HG02885 (cell line): ENCODE measurements at regions not wholly inside any gene's neighbourhood (a gene's known extent, or its start where the extent isn't known, plus 50 kb on each side); places are given as distances from the start of the nearest gene placed in this dataset.

ENCODE experiments used
- ATAC-seq: cut with Tn5 transposase; IDR thresholded peaks from one replicate; pipeline ENCODE4 v1.9.1; 2021; ENCODE audit warnings: mild to moderate bottlenecking; ENCODE audit not compliant: unreplicated experiment, poor library complexity

DNA sequence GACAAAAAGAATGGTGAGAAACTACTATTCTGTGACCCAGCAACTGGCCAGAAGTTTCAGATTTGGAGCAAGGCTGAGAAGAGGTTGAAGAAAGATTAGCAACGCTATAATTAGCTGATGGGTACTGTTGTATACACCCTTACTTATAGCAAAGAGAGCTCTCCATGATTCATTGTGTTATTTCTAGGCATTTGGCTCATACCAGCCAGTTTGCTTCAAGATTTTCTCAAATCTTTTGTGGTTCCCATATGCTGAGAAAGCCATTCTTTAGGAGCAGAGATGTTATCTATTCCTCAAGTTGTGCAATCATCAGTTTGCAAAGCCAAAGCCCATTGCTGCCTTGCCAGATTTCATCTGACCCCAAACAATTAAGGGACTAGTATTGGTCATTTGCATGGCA lies 179.4 kb downstream of the ETS1 start:
- ATAC-seq = no peak

DNA sequence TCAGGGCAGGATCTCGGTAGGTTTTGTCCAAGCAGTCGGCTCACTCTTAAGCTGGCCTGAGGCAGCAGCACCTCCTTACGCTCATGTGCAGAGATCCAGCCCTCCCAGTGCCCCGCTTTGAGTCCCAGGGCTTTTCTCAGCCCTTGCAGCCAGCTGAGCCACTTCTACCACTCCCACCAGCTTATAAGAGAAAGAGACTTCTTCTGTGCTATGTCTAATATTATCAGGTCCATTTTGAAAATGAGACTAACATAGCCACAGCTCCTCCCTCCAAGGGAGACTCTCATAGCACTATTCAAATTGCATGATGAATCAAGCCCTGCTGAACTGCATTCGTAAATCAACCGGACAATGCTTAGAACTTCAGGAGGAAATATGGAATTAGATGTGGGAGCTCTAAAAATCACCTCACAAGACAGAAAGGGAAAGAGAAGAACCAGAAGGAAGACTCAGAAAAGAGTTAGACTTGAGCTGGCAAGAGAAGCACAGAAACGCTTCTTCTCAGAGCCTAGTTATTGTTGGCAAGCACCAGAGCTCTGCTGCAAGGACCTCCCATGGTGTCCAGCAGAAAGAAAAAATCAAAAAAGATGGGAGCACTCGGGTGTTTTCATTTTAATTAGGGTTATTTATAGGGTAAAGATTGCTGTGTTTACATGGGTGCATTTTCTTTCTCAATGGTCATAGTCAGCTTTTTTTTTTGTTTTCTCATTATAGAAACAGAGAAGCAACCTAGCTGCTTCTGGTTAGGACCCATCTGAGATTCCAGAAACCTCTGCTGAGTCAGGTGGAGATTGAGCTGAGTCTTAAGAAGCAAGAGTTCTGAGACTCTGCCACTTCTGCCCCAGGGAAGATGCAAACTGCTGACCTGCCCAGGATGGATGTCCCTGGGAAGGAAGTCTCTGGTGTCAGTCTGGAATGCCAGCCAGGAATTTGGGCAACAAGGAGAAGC lies 181.4 kb downstream of the ETS1 start:
- ATAC-seq = peak; percentile 61

DNA sequence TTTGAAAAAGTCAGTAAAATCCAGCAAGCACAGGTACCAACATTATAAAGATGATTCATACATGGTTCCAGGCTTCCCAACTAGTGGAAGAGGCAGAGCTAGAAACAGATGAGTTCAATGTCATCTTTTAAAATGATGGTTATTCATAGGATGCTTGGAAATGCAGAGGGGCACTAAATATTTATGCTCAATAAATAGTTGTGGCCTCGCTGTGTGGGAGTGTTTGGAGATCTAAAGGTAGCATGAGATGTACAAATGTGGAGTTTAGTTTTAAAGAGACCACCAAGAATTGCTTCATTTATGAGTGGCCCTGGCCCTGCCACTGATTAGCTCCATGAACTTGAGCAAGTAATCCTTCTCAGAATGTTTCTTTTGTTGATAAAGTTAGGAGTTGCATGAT lies 182.2 kb downstream of the ETS1 start:
- ATAC-seq = no peak

DNA sequence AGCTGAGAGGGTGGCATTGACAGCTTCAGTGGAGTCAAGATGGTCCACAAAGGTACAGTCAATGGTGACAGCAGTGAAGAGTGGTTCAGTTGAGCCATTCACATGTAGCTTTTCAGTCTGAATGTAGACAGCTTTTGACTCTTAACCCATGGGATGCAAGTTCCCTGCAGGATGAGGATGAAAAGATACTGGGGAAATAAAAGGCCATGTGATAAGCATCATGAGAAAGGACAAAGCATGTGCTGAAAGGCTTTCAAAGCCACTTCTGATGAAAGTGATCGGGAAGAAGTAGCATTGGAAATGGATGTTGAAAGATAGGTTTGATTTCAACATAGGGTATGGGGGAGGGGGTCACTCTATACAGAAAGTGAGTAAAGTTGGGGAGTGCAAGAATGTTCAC lies 182.9 kb downstream of the ETS1 start:
- ATAC-seq = no peak

DNA sequence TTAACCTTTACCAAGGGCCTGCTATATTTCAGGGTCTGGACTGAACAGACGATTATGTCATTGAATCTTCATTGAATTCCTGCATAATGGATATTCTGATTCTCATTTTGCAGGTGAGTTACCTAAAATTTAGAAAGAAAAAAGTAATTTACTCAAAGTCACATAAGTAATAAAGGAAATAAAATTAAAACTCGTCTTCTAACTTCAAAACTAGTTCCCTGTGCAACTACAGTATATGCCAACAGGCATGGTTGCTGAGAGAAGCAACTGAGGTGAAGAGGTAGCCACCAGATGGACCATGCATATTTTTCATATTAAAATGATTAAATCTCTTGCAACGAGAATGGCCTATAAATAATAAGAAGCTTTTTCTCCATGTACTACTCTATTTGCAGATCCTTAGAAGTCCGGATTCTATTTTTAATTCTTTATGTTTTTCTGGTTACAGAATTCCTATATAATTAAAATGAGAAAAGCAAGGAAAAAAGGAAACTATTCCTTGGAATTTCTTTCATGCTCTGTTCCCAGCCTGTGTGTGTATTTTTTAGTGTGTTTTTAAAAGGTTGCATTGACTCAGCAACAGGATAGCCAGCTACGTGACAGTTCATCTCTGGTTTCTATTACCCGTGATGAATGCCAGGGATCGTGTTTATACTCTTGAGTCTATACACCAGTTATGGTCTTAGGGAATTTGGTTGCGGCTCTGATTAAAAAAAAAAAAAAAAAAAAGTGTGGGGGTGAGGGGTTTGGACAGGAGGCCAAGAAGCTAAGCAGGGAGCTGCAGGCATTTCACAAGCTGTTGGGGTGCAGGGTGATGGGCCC lies 186.8 kb downstream of the ETS1 start:
- ATAC-seq = no peak

DNA sequence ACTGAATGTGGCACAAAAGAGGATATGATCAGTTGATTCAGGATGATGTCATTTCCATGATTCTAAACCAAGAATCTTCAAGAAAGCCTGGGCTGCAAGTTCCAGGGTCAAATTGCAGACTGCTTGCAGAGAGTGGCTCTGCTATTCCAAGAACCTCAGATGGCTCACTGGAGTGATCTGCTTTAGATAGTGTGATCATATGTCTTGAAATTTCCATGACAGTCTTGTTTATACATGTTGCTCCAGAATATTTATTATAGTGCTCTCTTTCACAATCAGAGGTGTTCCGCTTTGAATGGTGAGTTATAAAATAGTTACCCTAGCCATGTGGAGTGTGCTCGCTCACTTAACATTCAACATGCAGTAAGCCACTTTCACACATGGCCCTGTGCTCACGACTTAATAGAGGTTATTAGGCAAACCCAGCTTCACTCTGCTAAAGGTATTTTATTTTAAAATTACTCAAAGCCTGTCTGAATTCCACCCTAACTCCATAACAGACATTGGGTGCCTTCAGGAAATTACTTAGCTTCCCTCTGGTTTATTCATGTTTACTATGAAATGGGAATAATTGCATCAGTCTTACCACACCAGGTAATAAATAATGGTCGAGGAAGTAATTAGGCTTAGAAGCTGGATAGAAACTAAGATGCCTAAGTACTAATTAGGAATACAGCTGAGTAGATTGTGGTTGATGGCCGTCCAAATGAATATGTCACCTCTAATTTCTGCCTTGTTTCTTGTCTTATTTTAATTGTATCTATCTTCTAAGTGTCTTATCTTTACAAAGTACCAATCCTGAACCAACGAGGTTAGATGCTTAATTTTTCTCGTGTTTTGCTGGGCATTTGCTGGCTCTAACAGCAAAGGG lies 187.9 kb downstream of the ETS1 start:
- peak; percentile 54 for ATAC-seq

DNA sequence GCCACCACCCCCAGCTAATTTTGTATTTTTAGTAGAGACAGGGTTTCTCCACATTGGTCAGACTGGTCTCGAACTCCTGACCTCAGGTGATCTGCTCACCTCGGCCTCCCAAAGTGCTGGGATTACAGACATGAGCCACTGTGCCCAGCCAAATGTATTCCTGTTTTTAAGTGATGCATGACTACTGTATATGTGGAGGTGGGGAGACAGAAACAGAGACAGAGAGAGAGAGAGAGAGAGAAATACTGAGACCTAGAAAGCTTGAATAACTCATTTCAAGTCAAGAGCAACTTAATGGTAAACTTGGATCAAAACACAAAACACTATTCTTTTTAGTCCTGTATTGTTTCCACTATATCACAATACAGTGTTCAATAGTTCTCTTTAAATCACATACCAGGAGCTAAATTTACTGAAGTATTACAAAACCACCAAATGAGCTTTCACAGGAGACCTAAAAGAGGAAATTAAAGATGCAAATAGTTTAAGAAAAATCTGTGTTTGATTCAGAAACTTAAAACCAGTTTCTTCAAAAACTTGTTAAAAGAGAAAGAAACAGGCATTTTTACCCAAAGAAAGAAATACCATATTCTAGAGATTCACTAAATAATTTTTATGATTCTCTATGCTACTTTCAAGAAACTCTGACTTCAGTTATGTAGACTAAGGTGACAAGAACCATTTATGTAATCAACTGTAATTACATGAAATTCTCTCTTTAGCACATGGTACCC lies 188.7 kb downstream of the ETS1 start:
- ATAC-seq = peak; percentile 32

DNA sequence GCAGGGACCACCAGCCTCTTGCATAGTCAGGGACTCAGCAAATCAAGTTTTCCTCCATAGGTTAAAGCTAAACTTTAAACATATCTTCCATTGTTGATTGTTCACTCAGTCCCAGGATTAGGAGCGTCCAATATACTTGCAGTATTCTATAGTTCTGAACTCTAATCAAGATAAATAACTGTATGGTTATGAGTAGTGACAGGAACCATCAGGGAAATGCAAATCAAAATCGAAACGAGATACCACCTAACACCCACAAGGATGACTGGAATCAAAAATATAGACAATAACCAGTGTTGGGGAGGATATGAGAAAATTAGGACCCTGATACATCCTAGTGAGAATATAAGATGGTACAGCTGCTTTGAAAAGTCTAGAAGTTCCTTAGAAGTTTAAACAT lies 190.0 kb downstream of the ETS1 start:
- ATAC-seq = no peak

DNA sequence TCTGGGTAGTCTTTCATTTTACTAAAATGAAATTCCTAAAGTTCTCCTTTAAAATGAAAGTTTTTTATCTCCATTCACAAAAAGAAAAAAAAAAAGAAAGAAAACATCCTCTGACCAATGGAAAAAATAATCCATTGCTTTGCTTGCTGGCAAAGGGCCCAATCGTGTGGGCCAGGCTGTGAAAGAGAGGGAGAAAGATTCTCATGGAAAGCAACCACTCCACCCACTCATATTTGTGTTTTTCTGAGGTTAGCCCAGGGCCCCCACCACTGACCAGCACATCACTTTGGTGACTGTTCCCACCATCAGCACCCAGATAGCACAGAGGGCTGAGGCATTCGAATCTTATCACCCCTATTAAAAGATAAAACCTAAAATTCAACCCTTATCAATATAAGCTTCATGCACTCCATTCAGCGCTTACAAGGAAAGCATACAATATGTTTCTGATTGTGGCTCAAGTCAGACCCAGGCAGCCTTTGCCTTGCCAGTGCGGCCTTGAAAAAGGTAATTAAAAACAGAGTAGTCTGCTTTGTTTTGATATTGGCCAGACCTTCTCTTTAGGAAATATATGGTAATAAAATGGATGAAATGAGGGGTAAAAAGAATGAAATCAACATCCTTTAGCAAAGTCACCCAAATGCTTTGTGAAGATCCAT lies 192.8 kb downstream of the ETS1 start:
- no peak for ATAC-seq

DNA sequence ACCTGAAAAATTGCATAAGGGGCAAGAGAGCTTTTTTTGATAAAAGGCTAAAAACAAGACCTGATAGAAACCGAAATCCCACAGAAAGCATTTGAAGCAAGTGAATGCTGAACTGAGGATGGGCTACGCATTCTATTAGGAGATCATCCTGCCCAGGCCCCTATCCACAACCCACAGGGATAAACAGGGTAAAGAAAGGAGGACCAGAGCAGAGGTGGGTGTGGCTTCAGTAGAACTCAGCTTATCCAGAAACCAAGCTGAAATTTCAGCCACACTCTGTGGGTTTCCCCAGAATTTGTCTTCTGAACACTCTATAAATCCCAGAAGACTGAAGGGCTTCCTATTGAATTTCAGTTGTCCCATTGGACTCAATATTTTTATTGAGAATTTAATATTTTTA lies 195.1 kb downstream of the ETS1 start:
- no peak for ATAC-seq

DNA sequence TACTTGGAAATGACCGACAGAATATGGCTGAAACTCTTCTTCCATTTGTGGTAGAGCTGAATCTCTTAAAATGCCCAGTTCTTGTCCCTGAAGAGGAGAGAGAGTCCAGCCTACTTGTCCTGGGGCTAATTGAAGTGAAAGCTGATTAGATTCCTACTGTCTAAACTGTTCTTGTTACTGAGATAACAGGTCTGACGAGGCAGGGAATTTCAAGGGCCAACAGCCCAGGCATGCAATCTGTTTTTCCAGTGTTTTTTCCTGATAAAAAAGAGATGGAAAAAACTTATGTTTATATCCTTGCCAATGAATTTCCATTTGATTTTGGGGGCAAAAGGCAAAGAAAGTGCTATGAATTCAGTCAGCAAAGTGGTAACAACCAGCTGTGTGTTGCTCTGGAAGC lies 195.5 kb downstream of the ETS1 start:
- ATAC-seq = no peak

DNA sequence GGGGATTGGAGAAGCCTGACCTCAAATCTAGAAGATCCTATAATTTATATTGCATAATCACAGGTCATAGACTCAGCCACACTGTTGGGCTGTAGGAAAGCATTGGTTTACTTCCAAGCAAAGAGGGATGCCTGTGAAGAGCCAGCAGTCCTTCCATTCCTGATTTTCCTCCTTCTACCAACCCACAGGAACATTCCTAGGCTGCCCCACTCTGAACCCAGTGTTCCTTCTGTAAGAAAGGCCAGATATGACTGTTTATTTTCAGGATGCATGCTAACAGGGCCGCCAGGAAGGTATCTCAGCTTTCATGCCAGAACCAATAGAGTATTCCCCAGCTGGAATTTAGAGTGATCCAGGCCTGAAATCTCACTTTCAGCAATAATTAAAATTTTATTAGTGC lies 197.1 kb downstream of the ETS1 start:
- ATAC-seq = no peak

DNA sequence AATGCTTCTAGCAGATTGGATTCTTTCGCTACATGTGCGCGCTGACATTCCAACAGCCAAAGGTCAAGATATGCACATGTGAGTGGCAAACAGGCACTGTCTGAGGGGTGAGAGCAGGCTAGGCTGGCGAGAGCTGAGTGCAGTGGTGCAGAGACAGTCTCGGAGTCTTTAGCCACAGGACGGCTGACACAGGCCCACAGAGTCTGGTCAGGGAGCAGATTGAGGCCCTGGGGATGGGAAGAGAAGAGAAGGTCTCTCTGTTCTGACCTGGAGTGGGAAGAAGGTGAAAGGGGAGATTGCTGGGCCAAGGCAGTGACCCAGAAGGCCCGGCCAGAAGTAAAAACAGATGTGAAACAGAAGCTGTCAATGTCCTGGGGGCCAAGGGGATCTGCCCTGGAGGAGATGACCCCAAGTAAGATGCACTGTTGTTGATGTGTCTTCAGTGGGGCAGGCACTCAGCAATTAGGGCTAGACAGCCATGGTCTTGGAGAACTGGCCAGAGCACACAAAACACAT lies 197.8 kb downstream of the ETS1 start:
- ATAC-seq = no peak

DNA sequence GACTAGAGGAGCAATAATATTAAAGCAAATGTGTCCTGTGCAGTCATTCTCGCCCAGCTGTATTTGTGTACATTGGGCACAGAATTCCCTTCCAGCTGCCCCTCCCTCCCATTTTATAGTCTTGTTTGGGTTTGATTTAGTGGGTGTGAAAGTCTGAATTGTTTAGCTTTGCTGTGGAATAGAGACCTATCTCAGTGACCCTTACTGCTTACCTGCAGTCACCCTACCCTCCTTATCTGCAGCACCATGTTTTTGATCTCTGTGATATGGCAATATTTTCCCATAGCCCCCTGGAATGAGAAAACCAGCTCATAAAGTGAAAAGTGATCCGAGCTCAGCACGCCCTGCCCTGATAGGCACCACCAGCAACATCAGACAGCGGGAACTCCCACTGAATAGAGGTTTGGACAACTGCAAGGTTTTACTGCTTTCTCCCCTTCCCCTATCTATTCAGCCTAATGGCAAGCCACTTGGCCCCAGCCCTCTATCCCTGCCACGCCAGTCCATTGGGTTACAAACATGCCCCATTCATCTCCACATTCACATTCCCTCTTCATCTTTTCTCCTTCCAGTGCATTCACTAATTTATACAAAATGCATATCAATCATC lies 199.0 kb downstream of the ETS1 start:
- no peak for ATAC-seq

DNA sequence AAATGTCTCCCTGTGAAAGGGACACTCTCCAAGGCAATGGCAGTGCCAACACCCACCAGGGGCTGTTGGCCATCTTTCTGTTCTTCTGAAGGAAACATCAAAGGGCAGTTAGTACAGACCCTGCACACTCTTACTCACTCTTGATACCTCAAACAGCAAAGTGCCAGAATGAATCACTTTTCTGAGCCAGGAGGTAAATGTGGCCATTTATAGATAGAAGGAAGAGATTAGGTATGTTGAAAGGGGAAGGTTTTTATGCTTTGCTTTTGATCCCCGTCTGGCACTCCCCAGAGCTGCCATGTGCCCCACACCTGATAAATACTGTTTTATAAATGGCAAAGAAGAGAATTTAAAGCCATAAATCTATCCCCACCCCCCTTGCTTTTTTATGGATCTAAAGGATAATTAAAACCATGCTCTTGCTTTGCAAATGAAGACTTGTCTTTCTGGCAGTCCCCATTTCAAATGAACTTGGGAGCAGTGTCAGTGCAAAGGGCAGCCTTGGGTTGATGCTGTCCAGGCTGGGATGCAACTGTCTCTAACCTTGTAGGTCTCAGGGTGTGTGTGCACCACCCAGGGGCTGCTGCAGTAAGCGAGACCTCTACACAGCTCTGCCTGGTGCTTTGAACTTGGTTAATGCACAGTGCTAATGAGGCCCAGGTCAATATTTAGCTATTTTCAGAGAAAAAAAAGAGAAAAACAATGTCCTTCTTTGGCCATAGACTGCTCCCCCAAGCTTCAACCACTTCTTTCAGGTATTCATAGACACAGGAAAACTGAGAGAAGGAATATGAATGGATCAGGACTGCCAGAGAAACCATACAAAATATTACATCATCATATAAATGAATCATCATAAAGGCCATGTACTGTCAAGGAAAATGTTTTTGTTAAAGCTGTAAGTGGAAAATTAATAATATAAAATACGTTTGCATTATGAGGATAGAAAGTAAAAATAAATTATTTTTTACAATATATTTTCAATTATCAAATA lies 207.5 kb downstream of the ETS1 start:
- ATAC-seq = no peak

DNA sequence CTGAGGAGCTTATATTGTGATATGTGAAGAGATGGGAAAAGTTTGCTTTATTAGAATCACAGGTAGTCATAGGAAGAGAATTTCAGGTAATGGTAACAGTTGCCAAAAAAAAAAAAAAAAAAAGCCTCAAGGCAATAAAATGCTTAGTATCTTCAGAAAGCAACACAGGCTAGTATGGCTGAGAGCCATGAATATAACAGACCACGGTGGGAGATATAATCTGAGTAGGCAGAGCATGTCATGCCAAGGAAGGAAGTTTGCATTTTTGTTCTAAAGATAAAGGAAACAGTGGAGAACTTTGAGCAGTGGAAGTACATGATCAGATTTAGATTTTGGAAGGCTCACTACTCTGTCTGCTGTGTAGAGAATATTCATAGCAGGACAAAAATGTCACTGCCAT lies 211.4 kb downstream of the ETS1 start:
- ATAC-seq = no peak

DNA sequence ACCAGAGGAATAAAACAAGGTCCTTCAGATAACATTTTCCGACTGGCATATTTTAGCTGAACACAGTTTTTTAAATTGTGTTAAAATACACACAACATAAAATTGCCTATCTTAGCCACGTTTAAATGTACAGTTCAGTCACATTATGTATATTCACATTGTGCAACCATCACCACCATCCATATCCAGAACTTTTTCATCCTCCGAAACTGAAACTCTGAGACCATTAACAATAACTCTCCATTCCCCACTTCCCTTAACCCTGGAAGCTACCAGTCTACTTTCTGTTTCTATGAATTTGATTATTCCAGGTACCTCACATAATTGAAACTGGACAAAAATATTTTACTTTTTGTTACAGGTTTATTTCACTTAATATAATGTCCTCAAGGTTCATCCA lies 213.3 kb downstream of the ETS1 start:
- ATAC-seq = no peak

DNA sequence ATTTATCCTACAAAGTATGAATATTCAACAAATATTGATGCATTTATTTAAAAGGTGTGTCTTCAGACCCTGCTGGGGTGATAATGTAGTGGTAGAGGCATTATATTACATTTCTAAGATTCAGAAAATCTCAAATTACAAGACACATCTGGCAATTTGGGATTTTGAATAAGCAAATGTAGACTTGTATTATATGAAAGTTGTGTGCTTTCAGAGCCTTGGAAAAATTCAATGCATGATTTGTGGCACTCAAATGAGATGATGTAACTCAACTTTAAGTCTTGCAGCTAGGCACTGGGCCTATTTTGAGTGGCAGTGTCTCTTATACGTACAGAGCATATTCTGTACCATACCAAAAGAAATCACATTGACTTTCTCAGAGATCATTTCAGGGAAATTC lies 214.4 kb downstream of the ETS1 start:
- no peak for ATAC-seq
